HG03025 (cell line): ENCODE measurements at regions not wholly inside any gene's neighbourhood (a gene's known extent, or its start where the extent isn't known, plus 50 kb on each side); places are given as distances from the start of the nearest gene placed in this dataset.
"Not testable (repeated sequence)": the region's sequence is repeated elsewhere in the genome, so short reads cannot be mapped to it uniquely, and the experiment has no call there.

ENCODE experiments used
- ATAC-seq: cut with Tn5 transposase; IDR thresholded peaks from one replicate; pipeline ENCODE4 v1.9.1; 2021; ENCODE audit warnings: mild to moderate bottlenecking, moderate library complexity; ENCODE audit not compliant: unreplicated experiment, low FRiP score

- no peak for ATAC-seq
These were observed 120.5 kb upstream of the LMCD1 start for GRCh38 chr3:8380904-8381704.

GRCh38 chr3:8385848-8386620 is 115.6 kb upstream of the LMCD1 start:
- ATAC-seq, result no peak

- ATAC-seq, result no peak
These were observed 114.1 kb upstream of the LMCD1 start for GRCh38 chr3:8387571-8387970.

DNA sequence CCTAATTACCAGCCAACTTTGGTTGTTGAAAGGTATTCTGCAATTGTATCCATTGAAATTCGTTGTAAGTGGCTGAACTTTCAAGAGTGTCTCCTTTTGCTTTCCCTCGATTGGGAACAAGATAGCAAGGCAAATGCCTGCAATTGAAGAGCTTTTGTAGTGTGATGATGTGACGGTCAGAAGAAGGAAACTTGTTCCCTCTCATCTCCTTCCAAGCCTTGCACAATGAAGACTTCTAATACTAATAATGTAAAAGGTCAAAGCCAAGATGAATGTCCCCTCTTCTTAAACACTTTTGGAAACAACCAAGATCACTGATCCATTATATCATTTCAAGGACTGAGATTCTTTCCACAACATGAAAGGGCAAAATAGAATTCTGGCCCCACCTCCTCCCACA is 101.9 kb upstream of the LMCD1 start:
- no peak for ATAC-seq

GRCh38 chr3:8400911-8401310 is 100.7 kb upstream of the LMCD1 start:
- no peak for ATAC-seq

DNA sequence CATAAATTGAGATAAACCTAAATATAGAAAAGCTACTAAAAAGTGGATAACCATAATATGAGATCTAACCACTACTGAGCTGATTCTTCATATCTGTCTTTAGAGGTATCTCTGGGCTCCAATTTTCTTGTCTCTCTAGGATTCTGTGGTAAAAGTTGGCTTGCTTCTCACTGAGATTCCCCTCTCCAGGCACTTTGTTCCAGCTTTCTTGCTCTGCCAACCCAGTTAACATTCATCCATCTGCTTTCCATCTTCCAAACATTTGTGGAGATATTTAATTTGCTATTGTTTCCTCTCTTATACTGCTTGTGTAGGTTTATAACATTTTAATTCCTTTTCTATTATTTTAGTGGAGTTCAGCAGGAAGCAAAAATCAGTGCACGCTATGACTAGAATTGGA is 97.6 kb upstream of the LMCD1 start:
- no peak for ATAC-seq

DNA sequence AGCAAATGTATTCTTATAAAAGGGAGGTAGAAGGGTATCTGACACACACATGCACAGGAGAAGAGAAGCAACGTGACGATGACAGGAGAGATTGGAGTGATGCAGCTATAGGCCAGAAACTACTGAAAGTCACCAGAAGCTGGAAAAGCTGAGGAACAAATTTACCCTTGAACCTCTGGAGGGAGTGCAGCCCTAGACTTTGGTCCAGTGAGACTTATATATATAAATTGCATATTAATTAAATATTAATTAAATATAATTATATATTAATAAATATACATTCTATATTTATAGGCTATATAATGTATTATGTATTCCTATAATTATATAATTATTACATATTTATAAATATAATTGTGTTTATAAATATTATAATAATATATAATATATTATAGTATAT is 96.5 kb upstream of the LMCD1 start:
- no peak for ATAC-seq

GRCh38 chr3:8406479-8406878 is 95.1 kb upstream of the LMCD1 start:
- no peak for ATAC-seq

GRCh38 chr3:8413337-8413926 is 88.2 kb upstream of the LMCD1 start:
- no peak for ATAC-seq

GRCh38 chr3:8416965-8417364 is 84.7 kb upstream of the LMCD1 start:
- ATAC-seq, result peak; percentile 68

DNA sequence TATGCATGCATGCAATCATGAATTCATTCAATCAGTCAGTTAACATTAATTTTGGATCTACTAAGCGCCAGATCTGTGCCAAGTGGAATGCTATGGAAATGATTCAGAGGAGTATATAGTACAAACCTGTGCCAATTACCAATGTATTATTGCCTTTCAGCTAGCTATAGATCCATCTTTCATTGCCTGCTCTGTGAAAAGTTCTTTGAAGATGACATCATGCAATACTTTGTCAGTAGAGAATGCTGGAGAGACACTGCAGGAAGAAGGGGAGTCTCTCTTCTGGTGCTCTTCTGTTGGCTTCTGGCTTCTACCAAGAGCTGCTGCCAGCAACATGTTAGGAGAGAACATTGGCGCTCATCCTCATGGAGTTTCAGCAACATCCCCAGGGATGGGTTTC is 81.0 kb upstream of the LMCD1 start:
- no peak for ATAC-seq

GRCh38 chr3:8421267-8421666 is 80.4 kb upstream of the LMCD1 start:
- ATAC-seq, result no peak

- ATAC-seq, result no peak
These were observed 79.9 kb upstream of the LMCD1 start for GRCh38 chr3:8421711-8422110.

GRCh38 chr3:8423307-8423706 is 78.3 kb upstream of the LMCD1 start:
- ATAC-seq, result no peak

DNA sequence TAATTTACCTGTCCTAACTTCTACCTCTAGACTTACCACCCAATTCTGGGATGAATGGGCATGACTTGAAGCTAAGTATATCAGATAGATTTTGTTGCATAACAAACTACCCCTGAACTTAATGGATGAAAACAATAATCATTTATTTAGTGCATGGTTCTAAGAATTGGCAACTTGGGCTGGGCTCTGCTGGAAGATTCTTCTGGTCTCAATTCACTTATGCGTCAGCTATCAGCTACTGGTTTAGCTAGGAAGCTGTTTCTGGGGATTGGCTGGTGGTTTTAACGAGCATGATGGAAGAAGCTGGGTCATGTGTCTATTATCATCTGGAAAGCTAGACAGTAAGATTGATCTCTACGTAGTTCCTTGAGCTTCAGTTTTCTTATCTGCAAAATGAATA is 77.3 kb upstream of the LMCD1 start:
- ATAC-seq, result no peak

DNA sequence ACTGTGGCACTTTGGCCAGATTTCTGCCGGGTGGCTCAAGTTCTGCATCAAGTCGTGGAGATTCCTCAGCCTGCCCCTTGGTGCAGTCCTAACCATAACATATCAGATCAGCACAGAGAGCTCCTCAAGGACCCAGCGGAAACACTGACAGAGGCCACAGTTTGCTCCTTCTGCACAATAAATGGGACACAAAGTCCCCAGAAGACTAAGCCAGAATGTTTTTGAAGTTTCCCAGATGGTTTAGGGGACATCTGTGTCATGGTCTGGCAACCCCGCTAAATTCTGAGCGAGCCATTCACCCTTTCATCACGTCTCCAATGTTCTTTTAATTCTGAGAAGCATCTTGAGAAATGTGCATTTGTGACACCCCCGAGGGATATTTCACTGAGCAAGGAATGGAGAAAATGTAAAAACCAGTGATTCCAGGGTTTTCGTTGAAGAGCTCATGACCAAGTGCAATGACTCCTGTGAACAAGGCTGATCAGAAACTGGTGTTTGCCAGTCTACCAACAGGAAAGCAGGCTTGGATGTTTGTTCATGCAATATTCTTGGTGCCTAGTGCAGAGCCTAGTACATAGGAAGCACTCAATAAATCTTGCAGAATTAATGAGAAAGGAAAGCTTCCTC is 64.8 kb upstream of the LMCD1 start:
- ATAC-seq, result no peak

DNA sequence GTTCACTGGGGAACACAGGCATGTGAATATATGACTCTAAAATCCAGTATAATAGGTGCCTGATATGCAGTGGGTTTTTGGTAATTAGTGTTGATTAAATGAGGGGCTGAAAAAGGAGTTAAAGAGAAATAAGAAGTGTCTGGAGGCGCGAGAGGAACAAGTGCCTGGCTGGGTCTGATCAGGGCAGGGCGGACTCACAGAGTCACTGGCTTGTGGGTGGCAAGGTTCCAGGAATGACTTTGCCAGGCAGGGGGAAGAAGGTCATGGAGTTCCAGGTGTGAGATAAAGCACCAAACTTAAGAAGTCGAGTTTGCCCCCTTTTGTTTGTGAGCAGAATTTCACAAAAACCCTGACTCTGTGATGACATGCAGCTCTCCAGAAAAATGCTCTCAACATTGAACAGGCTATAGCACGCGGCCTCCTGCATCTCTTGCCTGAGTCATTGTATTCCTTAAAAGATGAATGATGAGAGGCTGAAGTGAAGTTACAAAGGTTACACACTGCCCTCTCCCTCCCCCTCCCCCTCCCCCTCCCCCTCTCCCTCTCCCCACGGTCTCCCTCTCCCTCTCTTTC is 63.0 kb upstream of the LMCD1 start:
- ATAC-seq, result no peak

DNA sequence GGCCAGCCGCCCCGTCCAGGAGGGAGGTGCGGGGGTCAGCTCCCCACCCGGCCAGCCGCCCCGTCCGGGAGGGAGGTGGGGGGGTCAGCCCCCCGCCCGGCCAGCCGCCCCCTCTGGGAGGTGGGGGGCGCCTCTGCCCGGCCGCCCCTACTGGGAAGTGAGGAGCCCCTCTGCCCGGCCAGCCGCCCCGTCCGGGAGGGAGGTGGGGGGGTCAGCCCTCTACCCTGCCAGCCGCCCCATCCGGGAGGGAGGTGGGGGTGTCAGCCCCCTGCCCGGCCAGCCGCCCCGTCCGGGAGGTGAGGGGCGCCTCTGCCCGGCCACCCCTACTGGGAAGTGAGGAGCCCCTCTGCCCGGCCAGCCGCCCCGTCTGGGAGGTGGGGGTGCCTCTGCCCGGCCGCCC is 61.5 kb upstream of the LMCD1 start:
- ATAC-seq, result not testable (repeated sequence)

GRCh38 chr3:8441969-8442559 is 59.6 kb upstream of the LMCD1 start:
- no peak for ATAC-seq

DNA sequence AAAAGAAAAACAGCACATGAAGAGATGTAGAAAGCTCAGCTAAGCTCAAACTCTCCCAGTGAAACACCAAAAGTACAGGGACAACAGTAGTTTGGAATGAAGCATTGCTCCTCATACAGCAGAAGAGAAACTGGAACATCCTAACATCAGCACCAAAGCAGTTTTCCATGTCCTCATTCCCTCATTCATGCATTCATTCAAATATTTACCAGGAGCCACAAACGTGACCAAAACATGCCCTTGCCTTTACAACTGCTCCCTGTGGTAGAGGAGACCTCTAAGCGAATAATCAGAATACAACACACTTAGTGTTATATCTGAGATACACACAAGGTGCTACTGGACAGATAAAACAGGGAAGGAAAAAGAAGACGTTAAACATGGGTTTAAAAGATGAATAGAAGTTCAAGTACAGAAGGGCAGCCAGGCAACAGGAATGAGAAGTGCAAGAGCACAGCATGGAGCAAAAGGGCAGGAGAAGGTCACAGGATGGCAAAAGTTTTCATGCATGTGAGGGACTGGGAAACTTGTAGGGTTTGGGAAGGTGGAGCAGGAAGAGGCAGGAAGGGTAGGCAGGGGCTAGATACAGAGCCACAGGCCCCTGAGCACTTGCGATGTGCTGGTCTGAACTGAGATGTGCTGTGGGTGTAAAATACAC is 58.5 kb upstream of the LMCD1 start:
- ATAC-seq, result no peak
